ENCODE measurements at regions not wholly inside any gene's neighbourhood (a gene's known extent, or its start where the extent isn't known, plus 50 kb on each side); places are given as distances from the start of the nearest gene placed in this dataset.
A peak's percentile ranks its signal among the peaks of the same experiment; 100 is the strongest.

DNA sequence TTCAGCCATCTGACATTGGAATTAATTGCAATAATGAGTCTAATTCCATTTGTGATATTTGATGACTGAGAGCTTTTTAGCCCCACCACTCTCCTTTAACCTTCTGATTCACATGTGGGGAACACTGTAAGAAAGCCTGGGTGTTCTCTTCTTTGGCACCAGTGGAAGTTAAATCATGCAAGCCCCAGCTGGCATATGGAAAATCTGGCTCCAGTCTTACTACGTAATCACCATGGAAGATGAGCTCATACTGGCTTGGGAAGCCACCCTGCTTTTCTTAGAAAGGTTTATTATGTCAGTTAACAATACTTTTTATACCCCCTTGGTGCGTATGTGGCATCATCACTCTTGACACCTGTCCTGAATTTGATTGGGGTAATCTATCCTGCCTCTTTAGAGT lies 479.3 kb downstream of the SLC16A7 start:
- no peak overlapping the region for H3K27ac ChIP-seq (replicated peaks)
- no peak overlapping the region for H3K4me3 ChIP-seq (replicated peaks; ENCODE audit: insufficient read depth, low read length)
- TF ChIP-seq, protein P1, sequence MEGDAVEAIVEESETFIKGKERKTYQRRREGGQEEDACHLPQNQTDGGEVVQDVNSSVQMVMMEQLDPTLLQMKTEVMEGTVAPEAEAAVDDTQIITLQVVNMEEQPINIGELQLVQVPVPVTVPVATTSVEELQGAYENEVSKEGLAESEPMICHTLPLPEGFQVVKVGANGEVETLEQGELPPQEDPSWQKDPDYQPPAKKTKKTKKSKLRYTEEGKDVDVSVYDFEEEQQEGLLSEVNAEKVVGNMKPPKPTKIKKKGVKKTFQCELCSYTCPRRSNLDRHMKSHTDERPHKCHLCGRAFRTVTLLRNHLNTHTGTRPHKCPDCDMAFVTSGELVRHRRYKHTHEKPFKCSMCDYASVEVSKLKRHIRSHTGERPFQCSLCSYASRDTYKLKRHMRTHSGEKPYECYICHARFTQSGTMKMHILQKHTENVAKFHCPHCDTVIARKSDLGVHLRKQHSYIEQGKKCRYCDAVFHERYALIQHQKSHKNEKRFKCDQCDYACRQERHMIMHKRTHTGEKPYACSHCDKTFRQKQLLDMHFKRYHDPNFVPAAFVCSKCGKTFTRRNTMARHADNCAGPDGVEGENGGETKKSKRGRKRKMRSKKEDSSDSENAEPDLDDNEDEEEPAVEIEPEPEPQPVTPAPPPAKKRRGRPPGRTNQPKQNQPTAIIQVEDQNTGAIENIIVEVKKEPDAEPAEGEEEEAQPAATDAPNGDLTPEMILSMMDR (IDR thresholded peaks at IDR 0.05; ENCODE audit: insufficient read depth, low read length): no peak
- no peak for TF ChIP-seq GABPA (IDR thresholded peaks at IDR 0.05; ENCODE audit: low read depth)
- TF ChIP-seq SPI1 (IDR thresholded peaks at IDR 0.05; ENCODE audit: borderline replicate concordance, low read depth): no peak
- TF ChIP-seq, protein P2, sequence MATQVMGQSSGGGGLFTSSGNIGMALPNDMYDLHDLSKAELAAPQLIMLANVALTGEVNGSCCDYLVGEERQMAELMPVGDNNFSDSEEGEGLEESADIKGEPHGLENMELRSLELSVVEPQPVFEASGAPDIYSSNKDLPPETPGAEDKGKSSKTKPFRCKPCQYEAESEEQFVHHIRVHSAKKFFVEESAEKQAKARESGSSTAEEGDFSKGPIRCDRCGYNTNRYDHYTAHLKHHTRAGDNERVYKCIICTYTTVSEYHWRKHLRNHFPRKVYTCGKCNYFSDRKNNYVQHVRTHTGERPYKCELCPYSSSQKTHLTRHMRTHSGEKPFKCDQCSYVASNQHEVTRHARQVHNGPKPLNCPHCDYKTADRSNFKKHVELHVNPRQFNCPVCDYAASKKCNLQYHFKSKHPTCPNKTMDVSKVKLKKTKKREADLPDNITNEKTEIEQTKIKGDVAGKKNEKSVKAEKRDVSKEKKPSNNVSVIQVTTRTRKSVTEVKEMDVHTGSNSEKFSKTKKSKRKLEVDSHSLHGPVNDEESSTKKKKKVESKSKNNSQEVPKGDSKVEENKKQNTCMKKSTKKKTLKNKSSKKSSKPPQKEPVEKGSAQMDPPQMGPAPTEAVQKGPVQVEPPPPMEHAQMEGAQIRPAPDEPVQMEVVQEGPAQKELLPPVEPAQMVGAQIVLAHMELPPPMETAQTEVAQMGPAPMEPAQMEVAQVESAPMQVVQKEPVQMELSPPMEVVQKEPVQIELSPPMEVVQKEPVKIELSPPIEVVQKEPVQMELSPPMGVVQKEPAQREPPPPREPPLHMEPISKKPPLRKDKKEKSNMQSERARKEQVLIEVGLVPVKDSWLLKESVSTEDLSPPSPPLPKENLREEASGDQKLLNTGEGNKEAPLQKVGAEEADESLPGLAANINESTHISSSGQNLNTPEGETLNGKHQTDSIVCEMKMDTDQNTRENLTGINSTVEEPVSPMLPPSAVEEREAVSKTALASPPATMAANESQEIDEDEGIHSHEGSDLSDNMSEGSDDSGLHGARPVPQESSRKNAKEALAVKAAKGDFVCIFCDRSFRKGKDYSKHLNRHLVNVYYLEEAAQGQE (IDR thresholded peaks at IDR 0.05; ENCODE audit: insufficient replicate concordance, low read depth): no peak
- TF ChIP-seq POLR2AphosphoS5 (IDR thresholded peaks at IDR 0.05; ENCODE audit: low read depth): no peak
- no peaks in the 10 kb centered on the region for H3K27me3 ChIP-seq (ENCODE audit: insufficient read depth, poor library complexity, severe bottlenecking)
- DNase-seq (ENCODE audit: low read depth in 1 of 2, low spot score in 1 of 2): no peak

DNA sequence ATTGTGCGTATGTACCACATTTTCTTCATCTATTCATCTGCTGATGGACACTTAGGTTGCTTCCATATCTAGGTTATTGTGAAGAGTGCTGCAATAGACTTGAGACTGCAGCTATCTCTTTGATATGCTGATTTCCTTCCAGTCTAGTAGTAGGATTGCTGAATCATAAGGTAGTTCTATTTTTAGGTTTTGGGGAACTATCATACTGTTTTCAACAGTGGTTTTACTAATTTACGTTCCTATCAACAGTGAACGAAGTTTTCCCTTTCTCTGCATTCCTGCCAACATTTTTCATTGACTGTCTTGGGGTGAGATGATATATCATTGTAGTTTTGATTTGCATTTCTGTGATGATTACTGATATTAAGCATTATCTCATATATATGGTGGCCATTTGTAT lies 482.2 kb downstream of the SLC16A7 start:
- Histone ChIP-seq H3K4me3 (replicated peaks; ENCODE audit: insufficient read depth, low read length) (no peak overlapping the region), H3K27ac (replicated peaks) (peak overlapping the region; percentile 10; the same call in 1 of the 2 replicates), H3K27me3 (ENCODE audit: insufficient read depth, poor library complexity, severe bottlenecking) (no peaks in the 10 kb centered on the region)
- peak in 1 of 2 experiments; percentile 6 for DNase-seq (ENCODE audit: low read depth in 1 of 2, low spot score in 1 of 2)
- TF ChIP-seq, protein P1 (IDR thresholded peaks at IDR 0.05; ENCODE audit: insufficient read depth, low read length): no peak
- TF ChIP-seq POLR2AphosphoS5 (IDR thresholded peaks at IDR 0.05; ENCODE audit: low read depth) (no peak), SPI1 (IDR thresholded peaks at IDR 0.05; ENCODE audit: borderline replicate concordance, low read depth) (no peak), GABPA (IDR thresholded peaks at IDR 0.05; ENCODE audit: low read depth) (no peak)
- TF ChIP-seq, protein P2 (IDR thresholded peaks at IDR 0.05; ENCODE audit: insufficient replicate concordance, low read depth): no peak

DNA sequence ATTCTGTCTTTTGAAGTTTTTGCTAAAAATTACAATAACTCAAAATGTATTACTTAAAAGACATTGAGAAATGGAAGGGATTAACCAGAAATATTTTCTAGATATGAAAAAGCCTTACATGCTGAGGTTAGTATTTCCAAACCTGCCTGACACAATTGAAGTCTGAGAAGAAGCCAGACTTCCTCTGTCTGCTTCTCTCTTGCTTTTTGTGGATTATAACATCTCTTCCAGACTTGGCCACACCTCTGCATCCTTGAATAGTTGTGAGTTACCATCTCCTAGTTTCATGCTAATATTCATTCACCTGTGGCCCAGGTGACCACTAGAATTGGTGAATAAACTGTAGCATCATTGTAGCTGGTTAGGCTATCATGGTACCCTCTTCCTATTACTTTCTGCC lies 497.6 kb downstream of the SLC16A7 start:
- DNase-seq (ENCODE audit: low read depth in 1 of 2, low spot score in 1 of 2): peak; percentile 22 to 57
- TF ChIP-seq, protein P2 (IDR thresholded peaks at IDR 0.05; ENCODE audit: insufficient replicate concordance, low read depth): no peak
- peak; percentile 62; the same call in 1 of the 2 replicates for TF ChIP-seq SPI1 (IDR thresholded peaks at IDR 0.05; ENCODE audit: borderline replicate concordance, low read depth)
- H3K4me3 ChIP-seq (replicated peaks; ENCODE audit: insufficient read depth, low read length): no peak overlapping the region
- no peaks in the 10 kb centered on the region for H3K27me3 ChIP-seq (ENCODE audit: insufficient read depth, poor library complexity, severe bottlenecking)
- H3K27ac ChIP-seq (replicated peaks): peak overlapping the region; percentile 35
